ENCODE measurements at regions not wholly inside any gene's neighbourhood (a gene's known extent, or its start where the extent isn't known, plus 50 kb on each side); places are given as distances from the start of the nearest gene placed in this dataset.
A peak's percentile ranks its signal among the peaks of the same experiment; 100 is the strongest.

GRCh38 chr20:33910056-33910455 lies 83.7 kb upstream of the RALY start:
- POLR2A ChIA-PET, result interaction anchor here (0.7 to 2.7 kb wide), 4 partner anchors 36 to 390 kb away, joined by 3 to 12 read pairs (median 4); partner anchors contain the start of gene RALY
- intact Hi-C loops (cut with micrococcal nuclease; ENCODE audit: unreplicated experiment), result no loop called here
- CTCF ChIA-PET (ENCODE audit: unreplicated experiment), result no interaction called here

GRCh38 chr20:33910529-33911327 lies 83.0 kb upstream of the RALY start:
- Histone ChIP-seq H2AFZ (ENCODE audit: low read length) (peak overlapping the region; percentile 84), H3K4me3 (ENCODE audit: low read depth, low read length, poor library complexity, severe bottlenecking) (peak overlapping the region; percentile 8), H3K9me3 (ENCODE audit: low read length) (no peaks in the 10 kb centered on the region), H4K20me1 (ENCODE audit: insufficient read depth, low read length) (no peaks in the 10 kb centered on the region), H3K27ac (ENCODE audit: low read depth, low read length, poor library complexity, severe bottlenecking) (peak overlapping the region; percentile 89), H3K36me3 (ENCODE audit: insufficient read depth, low read length) (no peaks in the 10 kb centered on the region), H3K79me2 (ENCODE audit: insufficient read depth, low read depth, low read length) (no peaks in the 10 kb centered on the region), H3K4me1 (ENCODE audit: insufficient read depth, low read length, poor library complexity, severe bottlenecking) (peaks cover 67% of the 10 kb centered on the region), H3K4me2 (ENCODE audit: low read length) (peak overlapping the region; percentile 63), H3K9me2 (ENCODE audit: insufficient read depth, low read length) (no peaks in the 10 kb centered on the region)
- POLR2A ChIA-PET, result interaction anchor here (0.6 to 2.7 kb wide), 9 partner anchors 23 to 390 kb away, joined by 3 to 12 read pairs (median 3); partner anchors contain the start of gene RALY
- TF ChIP-seq CTCF (conservative IDR thresholded peaks at IDR 0.05; ENCODE audit: low read length), result no peak
- no peak for TF ChIP-seq EZH2phosphoT487 (IDR thresholded peaks at IDR 0.05; ENCODE audit: borderline replicate concordance, low read depth, low read length)
- BruUV-seq (replicated peaks), result no TSS peak
- peak; percentile 66 for DNase-seq (ENCODE audit: low spot score)
- CTCF ChIA-PET (ENCODE audit: unreplicated experiment), result interaction anchor here (1.1 to 1.5 kb wide), 2 partner anchors 28 to 48 kb away, joined by 4 to 5 read pairs; no protein-coding TSS in a partner anchor
- intact Hi-C loops (cut with micrococcal nuclease; ENCODE audit: unreplicated experiment), result no loop called here

More at GRCh38 chr20:33910056-33910455, 83.7 kb upstream of the RALY start:
- Histone ChIP-seq H4K20me1 (ENCODE audit: insufficient read depth, low read length) (no peaks in the 10 kb centered on the region), H3K9me3 (ENCODE audit: low read length) (no peaks in the 10 kb centered on the region), H3K36me3 (ENCODE audit: insufficient read depth, low read length) (no peaks in the 10 kb centered on the region), H3K9me2 (ENCODE audit: insufficient read depth, low read length) (no peaks in the 10 kb centered on the region), H3K4me3 (ENCODE audit: low read depth, low read length, poor library complexity, severe bottlenecking) (no peak overlapping the region), H2AFZ (ENCODE audit: low read length) (peak overlapping the region; percentile 84; the same call in 1 of the 2 replicates), H3K27ac (ENCODE audit: low read depth, low read length, poor library complexity, severe bottlenecking) (peak overlapping the region; percentile 89), H3K79me2 (ENCODE audit: insufficient read depth, low read depth, low read length) (no peaks in the 10 kb centered on the region), H3K4me2 (ENCODE audit: low read length) (peak overlapping the region; percentile 63), H3K4me1 (ENCODE audit: insufficient read depth, low read length, poor library complexity, severe bottlenecking) (peaks cover 61% of the 10 kb centered on the region)
- no peak for TF ChIP-seq CTCF (conservative IDR thresholded peaks at IDR 0.05; ENCODE audit: low read length)
- TF ChIP-seq EZH2phosphoT487 (IDR thresholded peaks at IDR 0.05; ENCODE audit: borderline replicate concordance, low read depth, low read length), result no peak
- no TSS peak for BruUV-seq (replicated peaks)
- no peak for DNase-seq (ENCODE audit: low spot score)

All from OCI-LY7 (cell line).